HUDEP-2 (cell line): ENCODE measurements at regions not wholly inside any gene's neighbourhood (a gene's known extent, or its start where the extent isn't known, plus 50 kb on each side); places are given as distances from the start of the nearest gene placed in this dataset.
"Not testable (repeated sequence)": the region's sequence is repeated elsewhere in the genome, so short reads cannot be mapped to it uniquely, and the experiment has no call there.

Experiments used
- DNase-seq, 76 experiments: peaks; one replicate each; lab custom pipeline; 2025; ENCODE audit not compliant: unreplicated experiment in 76 of 76; lab: John Stamatoyannopoulos, UW

GRCh38 chr2:78775291-78775690, 250.2 kb upstream of the REG3G start:
- DNase-seq = no peak

- DNase-seq = no peak
These were observed 246.6 kb upstream of the REG3G start for GRCh38 chr2:78778756-78779510.

GRCh38 chr2:78779761-78780160, 245.7 kb upstream of the REG3G start:
- DNase-seq = no peak

GRCh38 chr2:78780256-78780655, 245.2 kb upstream of the REG3G start:
- no peak for DNase-seq

- no peak for DNase-seq
These were observed 244.5 kb upstream of the REG3G start for GRCh38 chr2:78780864-78781583.

- DNase-seq = no peak
These were observed 243.3 kb upstream of the REG3G start for GRCh38 chr2:78782196-78782595.

GRCh38 chr2:78811955-78812610, 213.4 kb upstream of the REG3G start:
- DNase-seq = no peak

GRCh38 chr2:78814331-78814986, 211.0 kb upstream of the REG3G start:
- no peak for DNase-seq

- no peak for DNase-seq
These were observed 208.1 kb upstream of the REG3G start for GRCh38 chr2:78817430-78817829.

- DNase-seq = no peak
These were observed 193.0 kb upstream of the REG3G start for GRCh38 chr2:78832481-78832880.

GRCh38 chr2:78839259-78839658, 186.2 kb upstream of the REG3G start:
- DNase-seq = no peak

- DNase-seq = not testable (repeated sequence)
These were observed 185.2 kb upstream of the REG3G start for GRCh38 chr2:78840311-78840710.

GRCh38 chr2:78845664-78846185, 179.8 kb upstream of the REG3G start:
- DNase-seq = no peak

GRCh38 chr2:78861546-78861945, 164.0 kb upstream of the REG3G start:
- no peak for DNase-seq

GRCh38 chr2:78864205-78864604, 161.3 kb upstream of the REG3G start:
- no peak for DNase-seq

GRCh38 chr2:78865667-78866066, 159.8 kb upstream of the REG3G start:
- DNase-seq = no peak

GRCh38 chr2:78870343-78870967, 155.0 kb upstream of the REG3G start:
- no peak for DNase-seq

- DNase-seq = no peak
These were observed 152.0 kb upstream of the REG3G start for GRCh38 chr2:78873526-78873925.

- DNase-seq = no peak
These were observed 149.2 kb upstream of the REG3G start for GRCh38 chr2:78876316-78876688.

GRCh38 chr2:78887446-78887845, 138.1 kb upstream of the REG3G start:
- DNase-seq = no peak

- no peak for DNase-seq
These were observed 134.6 kb upstream of the REG3G start for GRCh38 chr2:78890935-78891334.
